Brain microvascular endothelial cell (primary cell): ENCODE measurements at regions not wholly inside any gene's neighbourhood (a gene's known extent, or its start where the extent isn't known, plus 50 kb on each side); places are given as distances from the start of the nearest gene placed in this dataset.

ENCODE experiments used
- DNase-seq: peaks from one replicate; pipeline ENCODE4 v3.0.0-alpha.2; 2020
- H3K27ac ChIP-seq: fragments of 250-450 bp; sonication (Bioruptor Pico); 2 replicates; pipeline ENCODE4 v1.5.1; 2020; ENCODE audit warnings: mild to moderate bottlenecking, moderate library complexity
- H3K27me3 ChIP-seq: fragments of 250-450 bp; sonication (Bioruptor Pico); replicated peaks from 2 replicates; pipeline ENCODE4 v1.5.1; 2020; ENCODE audit warnings: mild to moderate bottlenecking
- H3K36me3 ChIP-seq: fragments of 250-450 bp; sonication (Bioruptor Pico); replicated peaks from 2 replicates; pipeline ENCODE4 v1.5.1; 2020; ENCODE audit warnings: mild to moderate bottlenecking
- H3K4me3 ChIP-seq: 2 replicates; pipeline ENCODE4 v1.5.1; 2011; ENCODE audit warnings: low read depth, mild to moderate bottlenecking, control low read depth, low read length, moderate library complexity
- CTCF ChIP-seq: IDR thresholded peaks from 2 replicates; pipeline ENCODE4 v1.5.1; 2011; ENCODE audit warnings: low read depth, mild to moderate bottlenecking, moderate library complexity, low read length, control low read depth, inconsistent platforms; ENCODE audit errors: missing control alignments
- in situ Hi-C: cut with HindIII; loops from 2 replicates; pipeline ENCODE4 v1.10.0; 2017; ENCODE audit warnings: low sequenced_read_pairs, low pct_ligation_motif_present

GRCh38 chr5:12111261-12111660 is 207.0 kb upstream of the CTNND2 start:
- TF ChIP-seq CTCF: no peak
- H3K4me3 ChIP-seq: no peak overlapping the region
- DNase-seq: no peak
- in situ Hi-C loops: no loop called here
- H3K36me3 ChIP-seq: no peaks in the 10 kb centered on the region
- no peaks in the 10 kb centered on the region for H3K27me3 ChIP-seq
- H3K27ac ChIP-seq: no peak overlapping the region

GRCh38 chr5:12110629-12111028 is 206.4 kb upstream of the CTNND2 start:
- no peak overlapping the region for H3K4me3 ChIP-seq
- no peaks in the 10 kb centered on the region for H3K27me3 ChIP-seq
- no peak for DNase-seq
- no peak overlapping the region for H3K27ac ChIP-seq
- TF ChIP-seq CTCF: no peak
- in situ Hi-C loops: no loop called here
- no peaks in the 10 kb centered on the region for H3K36me3 ChIP-seq

- no peak overlapping the region for H3K4me3 ChIP-seq
- DNase-seq: no peak
- in situ Hi-C loops: no loop called here
- H3K27ac ChIP-seq: no peak overlapping the region
- H3K36me3 ChIP-seq: no peaks in the 10 kb centered on the region
- no peak for TF ChIP-seq CTCF
- H3K27me3 ChIP-seq: no peaks in the 10 kb centered on the region
These were observed 204.9 kb upstream of the CTNND2 start for GRCh38 chr5:12109075-12109688.

GRCh38 chr5:12102151-12102550 is 197.9 kb upstream of the CTNND2 start:
- Histone ChIP-seq H3K27me3 (no peaks in the 10 kb centered on the region), H3K36me3 (no peaks in the 10 kb centered on the region), H3K27ac (no peak overlapping the region), H3K4me3 (no peak overlapping the region)
- TF ChIP-seq CTCF: no peak
- no peak for DNase-seq
- in situ Hi-C loops: no loop called here

- Histone ChIP-seq H3K4me3 (no peak overlapping the region), H3K27me3 (no peaks in the 10 kb centered on the region), H3K27ac (no peak overlapping the region), H3K36me3 (no peaks in the 10 kb centered on the region)
- TF ChIP-seq CTCF: no peak
- in situ Hi-C loops: no loop called here
- no peak for DNase-seq
These were observed 196.3 kb upstream of the CTNND2 start for GRCh38 chr5:12100542-12100941.

GRCh38 chr5:12099296-12099695 is 195.1 kb upstream of the CTNND2 start:
- H3K4me3 ChIP-seq: no peak overlapping the region
- no peak overlapping the region for H3K27ac ChIP-seq
- in situ Hi-C loops: no loop called here
- no peaks in the 10 kb centered on the region for H3K36me3 ChIP-seq
- no peak for DNase-seq
- no peaks in the 10 kb centered on the region for H3K27me3 ChIP-seq
- no peak for TF ChIP-seq CTCF
